ENCODE measurements at regions not wholly inside any gene's neighbourhood (a gene's known extent, or its start where the extent isn't known, plus 50 kb on each side); places are given as distances from the start of the nearest gene placed in this dataset.

GRCh38 chr2:3054066-3054465 is 323.6 kb downstream of the EIPR1 start:
- POLR2A ChIA-PET: no interaction called here
- TF ChIP-seq, protein P1, sequence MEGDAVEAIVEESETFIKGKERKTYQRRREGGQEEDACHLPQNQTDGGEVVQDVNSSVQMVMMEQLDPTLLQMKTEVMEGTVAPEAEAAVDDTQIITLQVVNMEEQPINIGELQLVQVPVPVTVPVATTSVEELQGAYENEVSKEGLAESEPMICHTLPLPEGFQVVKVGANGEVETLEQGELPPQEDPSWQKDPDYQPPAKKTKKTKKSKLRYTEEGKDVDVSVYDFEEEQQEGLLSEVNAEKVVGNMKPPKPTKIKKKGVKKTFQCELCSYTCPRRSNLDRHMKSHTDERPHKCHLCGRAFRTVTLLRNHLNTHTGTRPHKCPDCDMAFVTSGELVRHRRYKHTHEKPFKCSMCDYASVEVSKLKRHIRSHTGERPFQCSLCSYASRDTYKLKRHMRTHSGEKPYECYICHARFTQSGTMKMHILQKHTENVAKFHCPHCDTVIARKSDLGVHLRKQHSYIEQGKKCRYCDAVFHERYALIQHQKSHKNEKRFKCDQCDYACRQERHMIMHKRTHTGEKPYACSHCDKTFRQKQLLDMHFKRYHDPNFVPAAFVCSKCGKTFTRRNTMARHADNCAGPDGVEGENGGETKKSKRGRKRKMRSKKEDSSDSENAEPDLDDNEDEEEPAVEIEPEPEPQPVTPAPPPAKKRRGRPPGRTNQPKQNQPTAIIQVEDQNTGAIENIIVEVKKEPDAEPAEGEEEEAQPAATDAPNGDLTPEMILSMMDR (IDR thresholded peaks at IDR 0.05; ENCODE audit: control extremely low read depth, extremely low read depth, low read depth, missing control alignments): no peak
- CTCF ChIA-PET: no interaction called here
- no peak for DNase-seq (ENCODE audit: extremely low spot score)

GRCh38 chr2:3051266-3051665 is 326.4 kb downstream of the EIPR1 start:
- ChIA-PET CTCF (no interaction called here), POLR2A (no interaction called here)
- DNase-seq (ENCODE audit: extremely low spot score): no peak
- TF ChIP-seq, protein P1 (IDR thresholded peaks at IDR 0.05; ENCODE audit: control extremely low read depth, extremely low read depth, low read depth, missing control alignments): no peak

- TF ChIP-seq, protein P1 (IDR thresholded peaks at IDR 0.05; ENCODE audit: control extremely low read depth, extremely low read depth, low read depth, missing control alignments): no peak
- DNase-seq (ENCODE audit: extremely low spot score): no peak
- ChIA-PET CTCF (no interaction called here), POLR2A (no interaction called here)
These were observed 331.3 kb downstream of the EIPR1 start for GRCh38 chr2:3046170-3046865.

DNA sequence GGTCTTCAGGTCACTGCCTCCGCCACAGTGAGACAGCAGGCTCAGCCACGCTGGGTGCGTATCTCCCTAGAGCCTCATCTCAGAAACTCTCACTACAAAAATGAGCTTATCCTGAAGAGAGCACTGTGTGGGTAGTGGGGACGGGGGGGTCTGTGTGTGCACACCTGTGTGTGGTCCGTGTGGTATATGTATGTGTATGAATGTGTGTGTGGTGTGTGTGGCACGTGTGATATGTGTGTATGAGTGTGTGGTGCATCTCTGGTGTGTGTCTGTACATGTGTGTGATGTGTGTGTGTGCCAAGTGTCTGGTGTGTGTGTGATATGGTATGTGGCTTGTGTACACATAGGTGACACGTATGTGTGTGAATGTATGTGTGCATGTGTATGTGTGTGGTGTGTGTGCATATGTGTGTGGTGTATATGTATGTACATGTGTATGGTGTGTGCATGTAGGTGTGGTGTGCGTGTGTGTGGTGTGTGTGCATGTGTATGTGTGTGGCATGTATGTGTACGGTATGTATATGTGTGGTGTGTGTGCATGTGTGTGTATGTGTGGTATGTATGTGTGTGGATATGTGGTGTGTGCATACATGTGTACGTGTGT is 332.2 kb downstream of the EIPR1 start:
- TF ChIP-seq, protein P1 (IDR thresholded peaks at IDR 0.05; ENCODE audit: control extremely low read depth, extremely low read depth, low read depth, missing control alignments): no peak
- ChIA-PET CTCF (no interaction called here), POLR2A (no interaction called here)
- DNase-seq (ENCODE audit: extremely low spot score): no peak

DNA sequence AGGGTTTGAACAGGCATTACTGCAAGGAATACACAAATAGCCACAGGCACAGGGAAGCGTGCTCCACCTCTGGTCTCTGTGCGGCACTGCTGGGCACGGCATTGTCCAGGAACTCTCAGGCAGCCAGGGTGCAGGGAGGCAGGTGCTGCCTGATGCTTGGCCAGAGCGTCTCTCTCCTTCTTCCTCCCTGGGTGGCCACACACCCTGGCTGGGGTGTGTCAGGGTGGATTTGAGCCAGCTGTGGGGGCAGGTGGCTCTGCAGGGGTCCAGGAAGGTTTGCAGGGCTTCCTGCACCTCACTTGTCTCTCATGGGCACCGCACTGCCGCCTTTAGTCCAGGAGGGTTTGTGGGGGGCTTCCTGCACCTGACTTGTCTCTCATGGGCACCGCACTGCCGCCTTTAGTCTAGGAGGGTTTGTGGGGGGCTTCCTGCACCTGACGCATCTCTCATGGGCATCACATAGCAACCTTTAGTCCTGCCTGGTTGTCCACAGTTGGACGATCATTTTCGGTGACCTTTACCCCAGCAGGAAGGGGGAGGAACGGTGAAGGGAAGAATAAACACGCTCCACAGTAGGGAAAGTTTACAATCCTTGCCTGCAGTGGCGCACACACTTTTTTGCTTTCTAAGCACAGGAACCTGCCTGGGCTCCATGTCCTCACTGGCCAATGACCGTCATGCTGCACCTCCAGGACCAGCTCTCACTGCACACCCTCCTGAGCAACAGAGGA is 332.9 kb downstream of the EIPR1 start:
- ChIA-PET CTCF (no interaction called here), POLR2A (no interaction called here)

DNA sequence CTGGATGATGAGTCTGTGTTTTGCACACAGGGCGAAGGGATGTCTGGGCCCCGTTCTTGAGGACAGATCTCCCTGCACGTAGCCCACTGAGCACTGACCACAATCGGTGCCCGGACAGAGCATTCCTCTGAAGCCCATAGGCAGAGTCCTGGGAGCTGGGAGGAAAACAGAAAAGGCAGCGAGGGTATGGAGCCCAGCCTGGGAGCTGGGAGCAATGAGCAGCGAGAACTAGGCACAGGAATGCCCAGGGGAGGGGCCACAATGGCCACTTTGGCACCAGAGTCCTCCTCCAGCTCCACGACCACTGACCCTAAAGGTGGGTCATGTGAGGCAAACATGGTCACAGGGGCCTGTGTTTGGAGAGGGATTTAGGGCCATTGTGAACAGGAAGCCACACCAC is 333.9 kb downstream of the EIPR1 start:
- ChIA-PET POLR2A (no interaction called here), CTCF (interaction anchor here (0.7 kb wide), 1 partner anchor 10 kb away, joined by 3 read pairs; no protein-coding TSS in a partner anchor)
- no peak for DNase-seq (ENCODE audit: extremely low spot score)
- TF ChIP-seq, protein P1 (IDR thresholded peaks at IDR 0.05; ENCODE audit: control extremely low read depth, extremely low read depth, low read depth, missing control alignments): no peak

More for the DNA sequence above, 332.9 kb downstream of the EIPR1 start:
- DNase-seq (ENCODE audit: extremely low spot score): no peak
- TF ChIP-seq, protein P1 (IDR thresholded peaks at IDR 0.05; ENCODE audit: control extremely low read depth, extremely low read depth, low read depth, missing control alignments): no peak
